VCaP (cell line): ENCODE measurements at regions not wholly inside any gene's neighbourhood (a gene's known extent, or its start where the extent isn't known, plus 50 kb on each side); places are given as distances from the start of the nearest gene placed in this dataset.

Experiments
- H3K27ac ChIP-seq: fragments of 450-650 bp; 2 replicates; pipeline ENCODE4 v1.5.1; 2017
- CTCF ChIP-seq: fragments of 450-650 bp; conservative IDR thresholded peaks from 2 replicates; pipeline ENCODE4 v1.5.1; 2017; ENCODE audit warnings: mild to moderate bottlenecking, moderate library complexity

GRCh38 chr7:145020454-145020853, 184.6 kb upstream of the TPK1 start:
- no peak overlapping the region for H3K27ac ChIP-seq
- TF ChIP-seq CTCF, result no peak

GRCh38 chr7:145016068-145016467, 180.2 kb upstream of the TPK1 start:
- no peak for TF ChIP-seq CTCF
- no peak overlapping the region for H3K27ac ChIP-seq

DNA sequence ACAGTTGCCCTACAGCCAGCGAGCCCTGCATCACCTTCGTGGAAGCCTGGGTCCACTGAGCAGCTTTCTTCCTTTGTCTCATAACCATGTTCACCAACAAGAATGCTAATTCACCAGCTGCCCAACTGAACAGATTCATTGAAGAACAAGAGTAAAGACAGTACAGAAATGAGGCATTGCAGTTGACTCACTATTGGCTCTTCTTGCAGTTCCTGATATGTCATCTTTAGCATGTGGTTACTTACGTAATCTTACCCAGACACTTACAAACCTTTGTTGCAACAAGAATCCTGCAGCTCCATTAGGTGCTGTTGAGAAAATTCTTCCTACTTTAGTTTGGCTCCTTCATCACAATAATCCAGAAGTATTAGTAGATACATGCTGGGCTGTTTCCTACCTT, 174.0 kb upstream of the TPK1 start:
- no peak for TF ChIP-seq CTCF
- no peak overlapping the region for H3K27ac ChIP-seq

- TF ChIP-seq CTCF, result no peak
- no peak overlapping the region for H3K27ac ChIP-seq
These were observed 169.7 kb upstream of the TPK1 start for GRCh38 chr7:145005601-145006000.

- H3K27ac ChIP-seq, result no peak overlapping the region
- no peak for TF ChIP-seq CTCF
These were observed 161.7 kb upstream of the TPK1 start for GRCh38 chr7:144997512-144997911.

GRCh38 chr7:144995495-144995894, 159.6 kb upstream of the TPK1 start:
- no peak for TF ChIP-seq CTCF
- no peak overlapping the region for H3K27ac ChIP-seq

- no peak for TF ChIP-seq CTCF
- no peak overlapping the region for H3K27ac ChIP-seq
These were observed 155.2 kb upstream of the TPK1 start for GRCh38 chr7:144991041-144991440.

DNA sequence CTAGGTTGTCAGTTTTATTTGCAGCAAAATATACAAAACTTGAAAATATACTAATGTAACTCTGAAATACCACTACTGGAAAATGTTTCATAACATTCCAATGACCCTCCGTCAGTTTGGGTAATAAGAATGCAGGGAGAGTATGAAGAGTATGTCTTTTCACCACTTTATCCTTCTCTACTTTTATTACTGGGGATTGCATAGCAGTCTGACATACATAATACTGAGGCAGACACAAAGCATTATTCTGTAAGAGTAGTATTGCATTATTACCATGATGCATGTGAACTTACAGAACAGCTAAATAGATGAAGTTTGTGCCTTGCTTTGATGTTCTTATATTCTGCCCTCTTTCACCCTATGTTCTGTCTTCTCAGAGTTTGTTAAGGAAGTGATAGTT, 151.8 kb upstream of the TPK1 start:
- TF ChIP-seq CTCF, result no peak

More for the DNA sequence above, 151.8 kb upstream of the TPK1 start:
- H3K27ac ChIP-seq, result no peak overlapping the region
